K562 (cell line): ENCODE measurements at regions not wholly inside any gene's neighbourhood (a gene's known extent, or its start where the extent isn't known, plus 50 kb on each side); places are given as distances from the start of the nearest gene placed in this dataset.

Experiments used
- ATAC-seq: fragments of 200-7000 bp; cut with Tn5 transposase; 3 replicates; pipeline ENCODE4 v1.9.1; 2020; ENCODE audit warnings: moderate library complexity
- BruUV-seq: library from RNA; stranded (reverse); fragments of 400-500 nt; replicated peaks from 2 replicates; lab custom pipeline; 2021; lab: Mats Ljungman, UMichigan
- CTCF ChIA-PET: fragments of 300-600 bp; formaldehyde crosslinking; extraction: SDS; loops from one replicate; lab custom pipeline; 2021; ENCODE audit warnings: low intra/inter-chr PET ratio; lab: Yijun Ruan, JAX
- POLR2A ChIA-PET: fragments of 300-600, 350-650 bp; sonication (Branson Sonifier 250); formaldehyde crosslinking; extraction: SDS; loops from one replicate; lab custom pipeline; 2021; ENCODE audit warnings: antibody characterized with exemption, inconsistent platforms; lab: Yijun Ruan, JAX
- DNase-seq, 4 experiments: peaks; one replicate each; pipeline versions ENCODE4 v3.0.0 to v3.0.0-alpha.2; 2011 to 2018; ENCODE audit warnings: low spot score in 3 of 4, mixed read lengths in 3 of 4; ENCODE audit errors: extremely low read depth in 1 of 4
- FAIRE-seq: peaks from 2 replicates; lab custom pipeline; 2011; peaks lifted over from hg19 to GRCh38; lab: Jason Lieb, UNC
- H2AFZ ChIP-seq: 2 replicates; pipeline ENCODE4 v1.6.0; 2011; ENCODE audit warnings: low read depth, low read length, control low read depth, inconsistent platforms
- H3K27ac ChIP-seq: fragments of 200-600 bp; 3 replicates; pipeline ENCODE4 v1.8.0; 2011; ENCODE audit warnings: low read depth, mild to moderate bottlenecking, control low read depth, inconsistent platforms, low read length, moderate library complexity, mixed read lengths; ENCODE audit errors: extremely low read depth
- H3K27me3 ChIP-seq, 2 experiments: fragments of 300-600 bp in 1 of 2; 2 replicates in 1 of 2; 3 replicates in 1 of 2; pipeline versions ENCODE4 v1.6.0 to v1.8.0; 2011; ENCODE audit warnings: inconsistent platforms in 2 of 2, low read length in 2 of 2, mild to moderate bottlenecking in 1 of 2, mixed read lengths in 1 of 2, moderate library complexity in 1 of 2; ENCODE audit not compliant: control insufficient read depth in 2 of 2, insufficient read depth in 2 of 2
- H3K36me3 ChIP-seq: fragments of 300-600 bp; 3 replicates; pipeline ENCODE4 v1.8.0; 2011; ENCODE audit warnings: mild to moderate bottlenecking, low read length, inconsistent platforms; ENCODE audit not compliant: control insufficient read depth, insufficient read depth
- H3K4me1 ChIP-seq, 2 experiments: fragments of 200-600 bp in 1 of 2; replicated peaks in 1 of 2; 2 replicates in 1 of 2; 3 replicates in 1 of 2; pipeline versions ENCODE4 v1.5.1 to v1.8.0; 2011; ENCODE audit warnings: inconsistent platforms in 2 of 2, low read length in 2 of 2, mild to moderate bottlenecking in 1 of 2, mixed read lengths in 1 of 2, moderate library complexity in 1 of 2; ENCODE audit not compliant: control insufficient read depth in 2 of 2, insufficient read depth in 2 of 2
- H3K4me2 ChIP-seq: 2 replicates; pipeline ENCODE4 v1.6.1; 2011; ENCODE audit warnings: low read length, control low read depth, inconsistent platforms, mixed read lengths; ENCODE audit not compliant: insufficient read depth
- H3K4me3 ChIP-seq: fragments of 200-600 bp; sonication (generic), shearing (Covaris generic); 2 replicates; pipeline ENCODE4 v1.5.1; 2016; ENCODE audit warnings: control low read depth, inconsistent platforms
- H3K79me2 ChIP-seq: fragments of 200-600 bp; 3 replicates; pipeline ENCODE4 v1.8.0; 2011; ENCODE audit warnings: low read length, inconsistent platforms; ENCODE audit not compliant: control insufficient read depth, insufficient read depth
- H3K9ac ChIP-seq, 2 experiments: 2 replicates each; pipeline versions ENCODE4 v1.6.0 to v1.6.1; 2011; ENCODE audit warnings: low read depth in 2 of 2, low read length in 2 of 2, control low read depth in 1 of 2, inconsistent platforms in 1 of 2, mild to moderate bottlenecking in 1 of 2, mixed read lengths in 1 of 2; ENCODE audit not compliant: insufficient read depth in 1 of 2
- H3K9me1 ChIP-seq: one replicate; pipeline ENCODE4 v1.6.0; 2011; ENCODE audit warnings: inconsistent platforms, mild to moderate bottlenecking, low read length, moderate library complexity; ENCODE audit not compliant: control insufficient read depth, insufficient read depth
- H3K9me3 ChIP-seq: replicated peaks from 2 replicates; pipeline ENCODE4 v1.5.1; 2011; ENCODE audit warnings: low read depth, low read length, inconsistent platforms; ENCODE audit not compliant: control insufficient read depth, insufficient read depth
- H4K20me1 ChIP-seq: replicated peaks from 2 replicates; pipeline ENCODE4 v1.6.1; 2011; ENCODE audit warnings: low read length, inconsistent platforms, mixed read lengths; ENCODE audit not compliant: control insufficient read depth, insufficient read depth
- CC2D1A ChIP-seq: fragments of 450-650 bp; IDR thresholded peaks from 2 replicates; pipeline ENCODE4 v1.6.1; 2017; ENCODE audit warnings: mild to moderate bottlenecking
- FIP1L1 ChIP-seq: fragments of 200-400 bp; formaldehyde crosslinking; IDR thresholded peaks from 2 replicates; pipeline ENCODE4 v1.6.1; 2018; ENCODE audit warnings: mild to moderate bottlenecking, low read depth, low read length; ENCODE audit not compliant: poor library complexity, severe bottlenecking
- FOXP1 ChIP-seq: sonication (generic); formaldehyde crosslinking; IDR thresholded peaks from 2 replicates; pipeline ENCODE4 v1.8.0; 2022; ENCODE audit warnings: mild to moderate bottlenecking, missing genetic modification reagents
- GABPB2 ChIP-seq: fragments of 250-450 bp; sonication (Bioruptor Pico); conservative IDR thresholded peaks from 2 replicates; pipeline ENCODE4 v1.5.1; 2021; ENCODE audit warnings: mild to moderate bottlenecking
- HNRNPH1 ChIP-seq: fragments of 200-400 bp; formaldehyde crosslinking; optimal IDR thresholded peaks from 2 replicates; pipeline ENCODE3; 2017; ENCODE audit warnings: low read depth, mild to moderate bottlenecking, low read length, moderate library complexity
- IRF2 ChIP-seq: sonication (generic); formaldehyde crosslinking; IDR thresholded peaks from 2 replicates; pipeline ENCODE4 v1.8.1; 2022; ENCODE audit warnings: mild to moderate bottlenecking, missing genetic modification reagents
- NCOR1 ChIP-seq: fragments of 450-650 bp; IDR thresholded peaks from 2 replicates; pipeline ENCODE4 v1.6.1; 2016; ENCODE audit warnings: mild to moderate bottlenecking, moderate library complexity
- NFE2L1 ChIP-seq: fragments of 450-650 bp; IDR thresholded peaks from 2 replicates; pipeline ENCODE4 v1.6.1; 2016; ENCODE audit warnings: missing genetic modification characterization, low read depth, mild to moderate bottlenecking, missing compliant biosample characterization, moderate library complexity, borderline replicate concordance
- NR4A1 ChIP-seq, 2 experiments: fragments of 250-450 bp in 1 of 2; fragments of 450-650 bp in 1 of 2; sonication (Bioruptor Pico) in 1 of 2; IDR thresholded peaks; 2 replicates each; pipeline versions ENCODE4 v1.4.0 to v1.6.1; 2016 to 2020; ENCODE audit warnings: mild to moderate bottlenecking in 2 of 2, missing compliant biosample characterization in 1 of 2, missing genetic modification characterization in 1 of 2, moderate library complexity in 1 of 2
- PHTF2 ChIP-seq: fragments of 250-450 bp; sonication (Bioruptor Pico); IDR thresholded peaks from 2 replicates; pipeline ENCODE4 v1.5.0; 2021; ENCODE audit warnings: mild to moderate bottlenecking
- RBM15 ChIP-seq: fragments of 200-400 bp; formaldehyde crosslinking; IDR thresholded peaks from 2 replicates; pipeline ENCODE4 v1.6.1; 2018; ENCODE audit warnings: mild to moderate bottlenecking, low read length, moderate library complexity; ENCODE audit not compliant: insufficient read depth
- TFAM ChIP-seq: fragments of 250-450 bp; sonication (Bioruptor Pico); conservative IDR thresholded peaks from 2 replicates; pipeline ENCODE4 v1.5.0; 2021; ENCODE audit warnings: mild to moderate bottlenecking, moderate library complexity
- ZNF124 ChIP-seq: sonication (generic); formaldehyde crosslinking; IDR thresholded peaks from 2 replicates; pipeline ENCODE4 v1.8.1; 2022; ENCODE audit warnings: missing genetic modification reagents
- ZNF133 ChIP-seq: fragments of 250-450 bp; sonication (Bioruptor Pico); IDR thresholded peaks from 2 replicates; pipeline ENCODE4 v1.4.0; 2020; ENCODE audit warnings: mild to moderate bottlenecking
- WGBS: fragments of 100-300 bp; shearing (Covaris generic); methylation state at CpG from one replicate; pipeline ENCODE4 v1.1.6; 2016; ENCODE audit warnings: low coverage, mixed read lengths; ENCODE audit not compliant: insufficient coverage; ENCODE audit errors: missing lambda C conversion rate; 5-methylcytosine and 5-hydroxymethylcytosine counted together
- in situ Hi-C: fragments of 300-500 bp; cut with MboI; formaldehyde crosslinking; loops from 4 replicates; pipeline ENCODE4 v1.15.0; 2018; ENCODE audit warnings: inconsistent platforms, mixed read lengths
- intact Hi-C: fragments of 100-400 bp; cut with micrococcal nuclease; formaldehyde crosslinking; loops from 2 replicates; pipeline ENCODE4 v1.14.2; 2022
- TF ChIP-seq, protein P1 (sequence below): fragments of 150-350 bp; IDR thresholded peaks from 2 replicates; pipeline ENCODE4 v1.6.1; 2014; ENCODE audit warnings: low read depth, mild to moderate bottlenecking, low read length, borderline replicate concordance
- TF ChIP-seq, protein P2 (sequence below): sonication (generic); formaldehyde crosslinking; IDR thresholded peaks from 2 replicates; pipeline ENCODE4 v1.8.0; 2022; ENCODE audit warnings: mild to moderate bottlenecking, missing genetic modification reagents
- TF ChIP-seq, protein P3 (sequence below): sonication (generic); formaldehyde crosslinking; IDR thresholded peaks from 2 replicates; pipeline ENCODE4 v1.8.0; 2022; ENCODE audit warnings: mild to moderate bottlenecking, missing genetic modification reagents

DNA sequence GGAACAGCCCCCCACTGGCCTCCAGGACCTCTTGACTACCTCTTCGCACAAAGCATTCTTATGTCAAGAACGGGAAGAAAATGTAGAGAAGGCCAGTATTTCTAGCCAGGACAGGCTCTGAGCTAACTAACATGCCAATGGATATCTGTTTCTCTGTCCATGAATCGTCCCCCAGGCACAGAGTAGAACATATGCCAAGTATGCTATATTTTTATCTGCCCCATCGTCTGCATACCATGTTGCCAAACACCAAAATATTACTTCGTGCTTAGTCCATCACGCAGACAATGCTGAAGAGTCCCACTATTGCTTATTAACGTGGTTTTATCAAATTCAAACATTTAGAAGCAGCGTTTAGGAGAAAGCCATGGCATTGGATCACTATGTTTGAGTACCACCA, 151.4 kb upstream of the CPSF6 start:
- H3K36me3 ChIP-seq, result no peaks in the 10 kb centered on the region
- H3K27ac ChIP-seq, result no peak overlapping the region
- no peak for DNase-seq
- ChIA-PET CTCF (no interaction called here), POLR2A (no interaction called here)
- H3K4me2 ChIP-seq, result no peak overlapping the region
- H3K4me1 ChIP-seq, result no peaks in the 10 kb centered on the region
- no peaks in the 10 kb centered on the region for H3K9me1 ChIP-seq
- BruUV-seq, result no TSS peak
- H3K9me3 ChIP-seq, result no peaks in the 10 kb centered on the region
- ATAC-seq, result no peak
- 0% methylated on average over 8 of the region's 8 CpGs for WGBS
- no peak overlapping the region for H3K9ac ChIP-seq
- in situ Hi-C loops, result no loop called here
- FAIRE-seq, result no peak
- no peak overlapping the region for H2AFZ ChIP-seq
- intact Hi-C loops, result no loop called here
- no peak overlapping the region for H3K4me3 ChIP-seq
- no peaks in the 10 kb centered on the region; a peak in 1 of 5 replicates for H3K27me3 ChIP-seq
- no peaks in the 10 kb centered on the region for H4K20me1 ChIP-seq
- no peaks in the 10 kb centered on the region for H3K79me2 ChIP-seq
- TF ChIP-seq, protein P1, sequence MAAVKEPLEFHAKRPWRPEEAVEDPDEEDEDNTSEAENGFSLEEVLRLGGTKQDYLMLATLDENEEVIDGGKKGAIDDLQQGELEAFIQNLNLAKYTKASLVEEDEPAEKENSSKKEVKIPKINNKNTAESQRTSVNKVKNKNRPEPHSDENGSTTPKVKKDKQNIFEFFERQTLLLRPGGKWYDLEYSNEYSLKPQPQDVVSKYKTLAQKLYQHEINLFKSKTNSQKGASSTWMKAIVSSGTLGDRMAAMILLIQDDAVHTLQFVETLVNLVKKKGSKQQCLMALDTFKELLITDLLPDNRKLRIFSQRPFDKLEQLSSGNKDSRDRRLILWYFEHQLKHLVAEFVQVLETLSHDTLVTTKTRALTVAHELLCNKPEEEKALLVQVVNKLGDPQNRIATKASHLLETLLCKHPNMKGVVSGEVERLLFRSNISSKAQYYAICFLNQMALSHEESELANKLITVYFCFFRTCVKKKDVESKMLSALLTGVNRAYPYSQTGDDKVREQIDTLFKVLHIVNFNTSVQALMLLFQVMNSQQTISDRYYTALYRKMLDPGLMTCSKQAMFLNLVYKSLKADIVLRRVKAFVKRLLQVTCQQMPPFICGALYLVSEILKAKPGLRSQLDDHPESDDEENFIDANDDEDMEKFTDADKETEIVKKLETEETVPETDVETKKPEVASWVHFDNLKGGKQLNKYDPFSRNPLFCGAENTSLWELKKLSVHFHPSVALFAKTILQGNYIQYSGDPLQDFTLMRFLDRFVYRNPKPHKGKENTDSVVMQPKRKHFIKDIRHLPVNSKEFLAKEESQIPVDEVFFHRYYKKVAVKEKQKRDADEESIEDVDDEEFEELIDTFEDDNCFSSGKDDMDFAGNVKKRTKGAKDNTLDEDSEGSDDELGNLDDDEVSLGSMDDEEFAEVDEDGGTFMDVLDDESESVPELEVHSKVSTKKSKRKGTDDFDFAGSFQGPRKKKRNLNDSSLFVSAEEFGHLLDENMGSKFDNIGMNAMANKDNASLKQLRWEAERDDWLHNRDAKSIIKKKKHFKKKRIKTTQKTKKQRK, result no peak
- no peak for TF ChIP-seq RBM15
- no peak for TF ChIP-seq CC2D1A
- TF ChIP-seq NFE2L1, result no peak
- no peak for TF ChIP-seq HNRNPH1
- no peak for TF ChIP-seq NR4A1 (CRISPR knock-in tag; IDR thresholded peaks at IDR 0.05)
- no peak for TF ChIP-seq NR4A1 (tag; IDR thresholded peaks at IDR 0.05)
- TF ChIP-seq, protein P2, sequence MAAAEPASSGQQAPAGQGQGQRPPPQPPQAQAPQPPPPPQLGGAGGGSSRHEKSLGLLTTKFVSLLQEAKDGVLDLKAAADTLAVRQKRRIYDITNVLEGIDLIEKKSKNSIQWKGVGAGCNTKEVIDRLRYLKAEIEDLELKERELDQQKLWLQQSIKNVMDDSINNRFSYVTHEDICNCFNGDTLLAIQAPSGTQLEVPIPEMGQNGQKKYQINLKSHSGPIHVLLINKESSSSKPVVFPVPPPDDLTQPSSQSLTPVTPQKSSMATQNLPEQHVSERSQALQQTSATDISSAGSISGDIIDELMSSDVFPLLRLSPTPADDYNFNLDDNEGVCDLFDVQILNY (CRISPR knock-in tag), result no peak
- no peak for TF ChIP-seq IRF2 (CRISPR knock-in tag)
- TF ChIP-seq ZNF124 (CRISPR knock-in tag), result no peak
- no peak for TF ChIP-seq FIP1L1
- TF ChIP-seq TFAM (CRISPR knock-in tag), result no peak
- TF ChIP-seq PHTF2 (CRISPR knock-in tag), result no peak
- TF ChIP-seq GABPB2 (CRISPR knock-in tag), result no peak
- TF ChIP-seq FOXP1, result no peak
- TF ChIP-seq ZNF133 (CRISPR knock-in tag), result no peak
- TF ChIP-seq, protein P3, sequence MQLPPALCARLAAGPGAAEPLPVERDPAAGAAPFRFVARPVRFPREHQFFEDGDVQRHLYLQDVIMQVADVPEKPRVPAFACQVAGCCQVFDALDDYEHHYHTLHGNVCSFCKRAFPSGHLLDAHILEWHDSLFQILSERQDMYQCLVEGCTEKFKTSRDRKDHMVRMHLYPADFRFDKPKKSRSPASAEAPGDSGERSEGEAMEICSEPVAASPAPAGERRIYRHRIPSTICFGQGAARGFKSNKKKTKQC (CRISPR knock-in tag), result no peak
- TF ChIP-seq NCOR1, result no peak
